PC-3 (cell line): ENCODE measurements at regions not wholly inside any gene's neighbourhood (a gene's known extent, or its start where the extent isn't known, plus 50 kb on each side); places are given as distances from the start of the nearest gene placed in this dataset.

Experiments
- ATAC-seq: fragments of 200-7000 bp; cut with Tn5 transposase; 2 replicates; pipeline ENCODE4 v1.9.1; 2020; ENCODE audit warnings: mild to moderate bottlenecking, moderate library complexity
- BruUV-seq: library from RNA; stranded (reverse); fragments of 400-500 nt; replicated peaks from 2 replicates; lab custom pipeline; 2021; lab: Mats Ljungman, UMichigan
- CTCF ChIA-PET: fragments of 300-600 bp; sonication (Branson Sonifier 250); formaldehyde crosslinking; loops from one replicate; lab custom pipeline; 2022; ENCODE audit warnings: antibody characterized with exemption; lab: Charles Lee
- POLR2A ChIA-PET: fragments of 300-600 bp; sonication (Branson Sonifier 250); formaldehyde crosslinking; loops from one replicate; lab custom pipeline; 2022; ENCODE audit warnings: antibody characterized with exemption; ENCODE audit not compliant: unreplicated experiment; lab: Charles Lee
- DNase-seq: peaks from one replicate; pipeline ENCODE4 v3.0.0-alpha.2; 2015
- H2AFZ ChIP-seq: fragments of 300-600 bp; sonication (generic); 2 replicates; pipeline ENCODE4 v1.6.0; 2016; ENCODE audit warnings: antibody characterized with exemption, low read length
- H3F3A ChIP-seq: fragments of 300-600 bp; sonication (generic); one replicate; pipeline ENCODE4 v1.6.0; 2017; ENCODE audit warnings: antibody characterized with exemption, low read length, control low read depth, mild to moderate bottlenecking; ENCODE audit not compliant: unreplicated experiment
- H3K27ac ChIP-seq: fragments of 300-600 bp; sonication (generic); 2 replicates; pipeline ENCODE4 v1.5.1; 2016; ENCODE audit warnings: mild to moderate bottlenecking, low read length
- H3K27me3 ChIP-seq: fragments of 300-600 bp; sonication (generic); 2 replicates; pipeline ENCODE4 v1.6.1; 2016; ENCODE audit warnings: low read length, mixed read lengths
- H3K36me3 ChIP-seq: fragments of 300-600 bp; sonication (generic); 2 replicates; pipeline ENCODE4 v1.6.1; 2016; ENCODE audit warnings: low read depth, mixed run types, low read length, mixed read lengths
- H3K4me1 ChIP-seq: fragments of 300-600 bp; sonication (generic); 2 replicates; pipeline ENCODE4 v1.5.1; 2016; ENCODE audit warnings: low read length; ENCODE audit not compliant: insufficient read depth
- H3K4me2 ChIP-seq: fragments of 300-600 bp; sonication (generic); 2 replicates; pipeline ENCODE4 v1.6.0; 2016; ENCODE audit warnings: low read length
- H3K4me3 ChIP-seq: fragments of 300-600 bp; sonication (generic); 2 replicates; pipeline ENCODE4 v1.5.1; 2016; ENCODE audit warnings: mild to moderate bottlenecking, low read length, mixed read lengths
- H3K79me2 ChIP-seq: fragments of 300-600 bp; sonication (generic); 2 replicates; pipeline ENCODE4 v1.6.1; 2017; ENCODE audit warnings: low read length, mixed read lengths
- H3K9ac ChIP-seq: fragments of 300-600 bp; sonication (generic); 2 replicates; pipeline ENCODE4 v1.6.0; 2016; ENCODE audit warnings: mild to moderate bottlenecking, low read length
- H3K9me2 ChIP-seq: fragments of 300-600 bp; sonication (generic); replicated peaks from 2 replicates; pipeline ENCODE4 v1.6.1; 2016; ENCODE audit warnings: mixed run types, low read length, mixed read lengths
- H3K9me3 ChIP-seq: fragments of 300-600 bp; sonication (generic); 2 replicates; pipeline ENCODE4 v1.6.1; 2016; ENCODE audit warnings: low read length, mixed read lengths
- H4K20me1 ChIP-seq: fragments of 300-600 bp; sonication (generic); 2 replicates; pipeline ENCODE4 v1.6.1; 2016; ENCODE audit warnings: low read length, mixed read lengths
- EZH2 ChIP-seq: fragments of 300-600 bp; sonication (generic); IDR thresholded peaks from one replicate; pipeline ENCODE4 v1.6.1; 2017; ENCODE audit warnings: antibody characterized with exemption, mild to moderate bottlenecking, low read length; ENCODE audit not compliant: unreplicated experiment
- EZH2phosphoT487 ChIP-seq: fragments of 300-600 bp; sonication (generic); IDR thresholded peaks from 2 replicates; pipeline ENCODE4 v1.6.1; 2018; ENCODE audit warnings: mild to moderate bottlenecking, antibody characterized with exemption, low read length, borderline replicate concordance
- intact Hi-C: fragments of 100-400 bp; cut with micrococcal nuclease; formaldehyde crosslinking; loops from 2 replicates; pipeline ENCODE4 v1.9.0; 2023
- TF ChIP-seq, protein P1 (sequence below): fragments of 300-600 bp; sonication (generic); conservative IDR thresholded peaks from 2 replicates; pipeline ENCODE4 v1.5.1; 2017; ENCODE audit warnings: antibody characterized with exemption, low read depth, mild to moderate bottlenecking, low read length

DNA sequence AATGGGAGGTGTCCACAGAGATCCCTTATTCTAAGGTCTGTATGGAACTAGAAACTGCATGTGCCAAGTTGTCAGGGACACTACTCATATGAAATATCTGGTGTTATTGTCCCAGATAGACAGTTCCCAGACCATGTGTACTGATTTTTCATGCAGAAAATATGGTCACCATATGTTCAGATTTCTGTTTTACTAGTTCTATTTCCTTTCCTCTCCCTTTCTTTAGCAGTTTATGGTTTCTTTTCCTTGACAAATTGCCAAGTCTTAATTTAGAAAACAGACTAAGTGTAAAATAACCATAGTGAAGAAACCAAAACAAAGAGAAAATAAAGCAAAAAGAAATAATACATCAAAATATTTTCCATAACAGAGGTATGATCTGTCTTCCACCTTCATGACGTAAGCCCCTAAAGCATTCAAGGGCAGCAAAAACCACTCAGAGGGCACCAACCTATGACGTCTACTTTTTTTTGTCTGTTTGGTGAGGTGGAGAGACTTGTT lies 248.5 kb downstream of the KCTD12 start:
- CTCF ChIA-PET: no interaction called here
- no peaks in the 10 kb centered on the region for H3K9me3 ChIP-seq
- H3K9me2 ChIP-seq: no peaks in the 10 kb centered on the region
- H3K9ac ChIP-seq: no peak overlapping the region
- DNase-seq (no peak), ATAC-seq (no peak)
- no peak overlapping the region for H3K27ac ChIP-seq
- no TSS peak for BruUV-seq
- intact Hi-C loops: no loop called here
- H3K27me3 ChIP-seq: peaks cover 42% of the 10 kb centered on the region
- no peaks in the 10 kb centered on the region for H3K4me1 ChIP-seq
- H3K4me3 ChIP-seq: no peak overlapping the region
- no peaks in the 10 kb centered on the region for H4K20me1 ChIP-seq
- H3K36me3 ChIP-seq: no peaks in the 10 kb centered on the region
- no peaks in the 10 kb centered on the region for H3K79me2 ChIP-seq
- no peak overlapping the region for H2AFZ ChIP-seq
- H3F3A ChIP-seq: no peaks in the 10 kb centered on the region
- TF ChIP-seq EZH2: no peak
- TF ChIP-seq, protein P1, sequence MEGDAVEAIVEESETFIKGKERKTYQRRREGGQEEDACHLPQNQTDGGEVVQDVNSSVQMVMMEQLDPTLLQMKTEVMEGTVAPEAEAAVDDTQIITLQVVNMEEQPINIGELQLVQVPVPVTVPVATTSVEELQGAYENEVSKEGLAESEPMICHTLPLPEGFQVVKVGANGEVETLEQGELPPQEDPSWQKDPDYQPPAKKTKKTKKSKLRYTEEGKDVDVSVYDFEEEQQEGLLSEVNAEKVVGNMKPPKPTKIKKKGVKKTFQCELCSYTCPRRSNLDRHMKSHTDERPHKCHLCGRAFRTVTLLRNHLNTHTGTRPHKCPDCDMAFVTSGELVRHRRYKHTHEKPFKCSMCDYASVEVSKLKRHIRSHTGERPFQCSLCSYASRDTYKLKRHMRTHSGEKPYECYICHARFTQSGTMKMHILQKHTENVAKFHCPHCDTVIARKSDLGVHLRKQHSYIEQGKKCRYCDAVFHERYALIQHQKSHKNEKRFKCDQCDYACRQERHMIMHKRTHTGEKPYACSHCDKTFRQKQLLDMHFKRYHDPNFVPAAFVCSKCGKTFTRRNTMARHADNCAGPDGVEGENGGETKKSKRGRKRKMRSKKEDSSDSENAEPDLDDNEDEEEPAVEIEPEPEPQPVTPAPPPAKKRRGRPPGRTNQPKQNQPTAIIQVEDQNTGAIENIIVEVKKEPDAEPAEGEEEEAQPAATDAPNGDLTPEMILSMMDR: no peak
- POLR2A ChIA-PET: no interaction called here
- H3K4me2 ChIP-seq: no peak overlapping the region

DNA sequence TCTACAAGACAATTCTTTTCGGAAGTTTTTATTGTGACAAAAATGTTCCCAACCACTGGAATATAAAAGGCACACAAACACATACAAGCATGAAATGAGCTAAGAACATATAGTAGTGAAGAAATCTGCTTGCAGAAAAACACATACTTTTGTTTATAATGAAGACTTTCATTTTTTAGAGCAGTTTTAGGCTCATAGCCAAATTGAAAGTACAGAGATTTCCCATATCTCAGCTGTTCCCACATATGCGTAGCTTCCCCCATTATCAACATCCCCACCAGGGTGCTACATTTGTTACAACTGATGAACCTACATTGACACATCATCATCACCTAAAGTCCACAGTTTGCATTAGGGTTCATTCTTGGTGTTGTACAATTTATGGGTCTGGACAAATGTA lies 249.4 kb downstream of the KCTD12 start:
- no peak overlapping the region for H3K4me3 ChIP-seq
- ATAC-seq: no peak
- POLR2A ChIA-PET: no interaction called here

More for the DNA sequence above, 249.4 kb downstream of the KCTD12 start:
- H3K27me3 ChIP-seq: peaks cover 33% of the 10 kb centered on the region
- TF ChIP-seq, protein P1: no peak
- TF ChIP-seq EZH2 (no peak), EZH2phosphoT487 (no peak)
- H3F3A ChIP-seq: no peaks in the 10 kb centered on the region
- H3K36me3 ChIP-seq: no peaks in the 10 kb centered on the region
- H3K9me3 ChIP-seq: no peaks in the 10 kb centered on the region
- CTCF ChIA-PET: no interaction called here
- no peak overlapping the region for H3K9ac ChIP-seq
- no peak overlapping the region for H3K27ac ChIP-seq
- DNase-seq: no peak
- no peak overlapping the region for H2AFZ ChIP-seq
- H3K4me1 ChIP-seq: no peaks in the 10 kb centered on the region
- no peak overlapping the region for H3K4me2 ChIP-seq
- intact Hi-C loops: no loop called here
- no peaks in the 10 kb centered on the region for H4K20me1 ChIP-seq
- no TSS peak for BruUV-seq
- no peaks in the 10 kb centered on the region for H3K9me2 ChIP-seq
- H3K79me2 ChIP-seq: no peaks in the 10 kb centered on the region
